ENCODE measurements at regions not wholly inside any gene's neighbourhood (a gene's known extent, or its start where the extent isn't known, plus 50 kb on each side); places are given as distances from the start of the nearest gene placed in this dataset.

DNA sequence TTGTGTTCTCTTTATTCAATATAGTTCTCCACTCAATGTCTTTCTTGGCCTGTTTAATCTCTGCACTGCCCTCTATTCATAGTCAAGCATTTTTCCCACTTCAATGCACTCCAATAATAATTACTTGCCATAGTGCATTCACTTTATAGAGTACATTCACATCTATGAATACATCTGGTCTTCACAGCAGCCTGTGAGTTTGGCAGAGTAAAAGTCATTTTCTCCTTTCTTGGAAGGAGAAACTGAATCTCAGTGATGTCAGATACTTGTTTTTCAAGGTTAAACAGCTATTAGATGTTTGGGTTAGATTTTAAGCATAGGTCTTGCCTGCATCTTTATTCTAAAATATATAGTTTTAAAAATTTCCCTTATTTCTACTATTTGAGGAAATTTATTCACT lies 373.2 kb downstream of the TRIB2 start:
- no peak overlapping the region for H3K27ac Mint-ChIP-seq (ENCODE audit: low read depth)
- H3K4me1 Mint-ChIP-seq: no peaks in the 10 kb centered on the region
- DNase-seq (ENCODE audit: low spot score in 2 of 2) (no peak), ATAC-seq (replicated peaks; ENCODE audit: extremely low read depth, poor library complexity, severe bottlenecking) (no peak)
- H3K4me3 Mint-ChIP-seq: no peak overlapping the region
- H3K9me3 Mint-ChIP-seq: no peaks in the 10 kb centered on the region
- H3K27me3 Mint-ChIP-seq: peaks cover 70% of the 10 kb centered on the region
- H3K36me3 Mint-ChIP-seq (ENCODE audit: insufficient read depth): no peaks in the 10 kb centered on the region

DNA sequence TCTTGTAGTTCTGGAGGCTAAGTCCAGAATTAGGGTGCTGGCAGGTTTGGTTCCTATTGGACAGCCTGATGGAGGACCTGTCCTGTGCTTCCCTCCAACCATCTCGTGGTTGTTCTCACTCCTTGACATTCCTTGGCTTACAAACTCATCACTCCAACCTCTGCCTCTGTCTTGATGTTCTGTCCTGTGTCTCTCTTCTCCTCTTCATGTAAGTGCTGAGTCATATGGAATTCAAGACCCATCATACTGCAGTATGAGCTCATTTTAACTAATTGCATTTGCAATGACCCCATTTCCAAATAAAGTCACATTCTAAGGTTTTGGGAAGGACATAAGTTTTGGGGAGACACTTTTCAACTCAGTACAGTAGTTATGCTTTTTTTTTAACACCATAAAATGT lies 374.7 kb downstream of the TRIB2 start:
- ATAC-seq (replicated peaks; ENCODE audit: extremely low read depth, poor library complexity, severe bottlenecking) (no peak), DNase-seq (ENCODE audit: low spot score in 2 of 2) (no peak)
- H3K36me3 Mint-ChIP-seq (ENCODE audit: insufficient read depth): no peaks in the 10 kb centered on the region
- H3K27ac Mint-ChIP-seq (ENCODE audit: low read depth): no peak overlapping the region
- no peaks in the 10 kb centered on the region for H3K4me1 Mint-ChIP-seq
- H3K4me3 Mint-ChIP-seq: no peak overlapping the region
- peaks cover 85% of the 10 kb centered on the region for H3K27me3 Mint-ChIP-seq
- H3K9me3 Mint-ChIP-seq: no peaks in the 10 kb centered on the region

DNA sequence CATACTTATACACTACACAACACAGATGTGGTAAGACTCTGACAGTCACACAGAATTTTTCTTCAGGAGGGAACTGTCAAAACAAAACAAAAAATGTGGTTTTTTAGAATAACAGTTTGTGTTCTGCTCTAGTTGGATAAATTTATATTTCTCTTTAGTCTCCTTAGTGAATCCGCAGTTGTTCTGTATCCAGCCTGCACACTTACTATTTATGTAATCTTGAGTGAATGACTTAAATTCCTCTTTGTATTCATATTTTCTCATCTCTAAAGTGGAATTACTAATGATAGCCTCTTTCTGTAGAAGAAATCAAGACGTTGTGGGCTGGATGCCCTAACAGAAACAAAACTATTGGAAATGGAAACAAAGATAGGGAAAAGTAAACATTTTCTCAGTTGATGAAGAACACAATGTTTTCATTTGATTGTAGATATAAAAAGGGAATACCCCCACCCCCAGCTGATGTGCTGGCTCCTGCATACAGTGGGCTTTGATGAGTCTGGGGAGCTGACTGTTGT lies 375.2 kb downstream of the TRIB2 start:
- Mint-ChIP-seq H3K4me1 (no peaks in the 10 kb centered on the region), H3K9me3 (no peaks in the 10 kb centered on the region), H3K36me3 (ENCODE audit: insufficient read depth) (no peaks in the 10 kb centered on the region), H3K4me3 (no peak overlapping the region), H3K27ac (ENCODE audit: low read depth) (no peak overlapping the region), H3K27me3 (peaks cover 85% of the 10 kb centered on the region)
- DNase-seq (ENCODE audit: low spot score in 2 of 2) (no peak), ATAC-seq (replicated peaks; ENCODE audit: extremely low read depth, poor library complexity, severe bottlenecking) (no peak)

DNA sequence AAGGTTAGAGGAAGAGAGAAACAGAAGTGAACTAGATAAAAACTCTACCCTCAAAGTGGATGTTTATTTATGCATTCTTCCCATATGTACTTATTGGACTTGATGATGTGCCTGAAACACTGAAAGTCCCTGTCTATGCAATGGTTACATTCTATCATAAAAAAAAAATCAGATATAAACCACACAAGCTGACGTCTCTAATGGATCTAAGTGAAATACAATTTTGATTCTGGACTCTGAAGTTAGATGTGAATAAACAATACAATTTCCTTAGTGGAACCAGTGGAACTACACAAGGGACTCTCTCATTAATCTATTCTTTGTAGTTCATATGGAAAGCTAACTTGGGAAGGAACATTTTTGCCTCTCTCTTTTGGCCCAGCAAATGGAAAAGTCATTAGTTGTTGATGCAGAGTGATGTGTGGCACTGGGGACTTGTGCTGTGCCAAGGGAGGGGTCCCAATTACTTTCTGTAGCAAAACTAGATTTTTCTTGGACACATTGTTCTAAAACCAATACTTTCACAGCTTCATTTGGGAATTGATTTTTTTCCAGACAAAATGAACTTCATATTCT lies 376.8 kb downstream of the TRIB2 start:
- Mint-ChIP-seq H3K9me3 (no peaks in the 10 kb centered on the region), H3K36me3 (ENCODE audit: insufficient read depth) (no peaks in the 10 kb centered on the region), H3K27ac (ENCODE audit: low read depth) (no peak overlapping the region), H3K4me3 (no peak overlapping the region), H3K27me3 (peaks cover 85% of the 10 kb centered on the region), H3K4me1 (no peaks in the 10 kb centered on the region)
- DNase-seq (ENCODE audit: low spot score in 2 of 2) (no peak), ATAC-seq (replicated peaks; ENCODE audit: extremely low read depth, poor library complexity, severe bottlenecking) (no peak)

DNA sequence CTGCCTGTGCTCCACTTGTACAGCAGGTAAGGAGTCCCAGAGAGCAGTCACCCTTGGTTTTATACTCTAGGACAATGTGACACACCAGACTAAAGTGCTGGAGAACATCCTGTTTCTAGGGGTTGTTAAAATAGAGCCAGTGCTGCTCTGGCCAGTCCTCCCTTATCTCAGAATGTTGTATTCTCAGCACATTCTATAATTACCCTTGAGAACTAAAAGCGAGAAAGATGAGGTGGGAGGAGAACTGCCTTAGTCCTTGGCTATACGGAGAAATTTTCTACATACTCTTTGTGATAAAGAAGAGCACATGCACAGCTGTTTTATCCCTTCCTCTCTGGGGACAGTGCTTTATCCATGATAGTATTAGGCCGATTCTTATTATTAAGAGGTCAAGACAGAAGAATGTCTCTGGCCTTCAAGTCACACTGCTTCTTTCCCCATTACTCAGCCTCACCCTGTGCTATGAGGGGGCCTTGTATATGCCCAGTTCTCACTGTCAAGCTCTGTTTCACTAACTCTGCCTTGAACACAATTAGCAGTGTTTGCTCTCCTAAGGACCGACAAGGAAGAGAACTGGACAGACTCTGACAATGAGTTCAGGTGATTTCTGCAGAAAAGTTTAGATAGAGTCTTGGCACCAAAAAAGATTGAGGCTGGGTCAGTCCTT lies 385.8 kb downstream of the TRIB2 start:
- ATAC-seq (replicated peaks; ENCODE audit: extremely low read depth, poor library complexity, severe bottlenecking) (no peak), DNase-seq (ENCODE audit: low spot score in 2 of 2) (no peak)
- Mint-ChIP-seq H3K4me3 (no peak overlapping the region), H3K27ac (ENCODE audit: low read depth) (no peak overlapping the region), H3K4me1 (no peaks in the 10 kb centered on the region), H3K36me3 (ENCODE audit: insufficient read depth) (no peaks in the 10 kb centered on the region), H3K27me3 (peaks cover 49% of the 10 kb centered on the region), H3K9me3 (peaks cover 6% of the 10 kb centered on the region)

DNA sequence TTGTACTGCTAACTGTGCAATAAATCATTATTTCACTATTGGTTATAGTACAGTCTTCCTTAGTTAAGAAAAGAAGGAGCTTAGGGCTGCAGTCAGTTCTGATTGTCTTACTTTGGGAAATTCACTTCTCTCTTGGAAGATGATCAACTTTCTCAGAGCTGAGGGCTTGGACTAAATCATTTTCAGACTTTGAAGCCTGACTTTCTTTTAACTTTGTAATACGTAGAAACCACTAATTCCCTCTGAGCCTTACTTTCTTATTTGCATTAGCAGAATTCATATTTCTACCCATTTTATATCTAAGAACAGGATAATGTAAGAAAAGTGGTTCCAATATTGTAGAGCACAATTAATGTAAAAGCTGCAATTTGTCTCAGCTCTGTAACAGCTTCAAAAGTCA lies 386.4 kb downstream of the TRIB2 start:
- no peaks in the 10 kb centered on the region for H3K36me3 Mint-ChIP-seq (ENCODE audit: insufficient read depth)
- DNase-seq (ENCODE audit: low spot score in 2 of 2) (no peak), ATAC-seq (replicated peaks; ENCODE audit: extremely low read depth, poor library complexity, severe bottlenecking) (no peak)
- H3K27ac Mint-ChIP-seq (ENCODE audit: low read depth): no peak overlapping the region
- H3K9me3 Mint-ChIP-seq: peaks cover 6% of the 10 kb centered on the region
- no peak overlapping the region for H3K4me3 Mint-ChIP-seq
- peaks cover 47% of the 10 kb centered on the region for H3K27me3 Mint-ChIP-seq
- H3K4me1 Mint-ChIP-seq: no peaks in the 10 kb centered on the region

DNA sequence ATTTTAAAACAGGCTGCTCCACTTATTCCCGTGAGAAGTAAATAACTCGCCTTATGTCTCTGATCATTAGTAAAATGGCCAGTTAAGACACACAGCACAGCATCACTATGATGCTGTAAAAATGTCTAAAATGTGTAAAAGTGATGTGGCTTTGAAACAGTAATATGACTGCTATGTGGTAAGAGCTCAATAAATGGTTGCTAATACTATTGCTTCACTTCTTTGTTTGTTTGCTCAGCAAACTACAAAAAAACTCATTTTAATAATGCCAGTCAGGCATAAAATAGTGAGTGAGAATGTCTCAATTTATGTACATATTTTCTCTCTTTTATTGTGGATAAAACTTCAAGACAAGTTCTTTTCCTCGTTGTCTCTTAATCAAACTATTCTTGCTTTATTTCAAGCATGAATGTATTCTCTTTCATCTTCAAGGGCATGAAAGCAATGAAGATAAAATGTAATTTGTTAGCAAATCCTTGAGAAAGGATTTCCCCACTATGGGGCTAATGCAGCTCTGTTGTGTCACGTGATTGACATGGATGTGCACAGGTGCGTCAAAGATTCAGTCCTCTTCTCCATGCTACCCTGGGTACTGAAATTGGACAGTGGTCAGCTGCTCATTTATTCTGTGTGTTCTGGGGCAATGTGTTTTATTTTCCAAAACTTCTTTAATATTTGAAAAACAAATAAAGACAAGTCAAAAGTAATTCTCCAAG lies 387.2 kb downstream of the TRIB2 start:
- ATAC-seq (replicated peaks; ENCODE audit: extremely low read depth, poor library complexity, severe bottlenecking) (no peak), DNase-seq (ENCODE audit: low spot score in 2 of 2) (no peak)
- no peaks in the 10 kb centered on the region for H3K36me3 Mint-ChIP-seq (ENCODE audit: insufficient read depth)
- peaks cover 6% of the 10 kb centered on the region for H3K9me3 Mint-ChIP-seq
- no peaks in the 10 kb centered on the region for H3K4me1 Mint-ChIP-seq
- no peak overlapping the region for H3K4me3 Mint-ChIP-seq
- H3K27ac Mint-ChIP-seq (ENCODE audit: low read depth): no peak overlapping the region
- peaks cover 44% of the 10 kb centered on the region for H3K27me3 Mint-ChIP-seq

DNA sequence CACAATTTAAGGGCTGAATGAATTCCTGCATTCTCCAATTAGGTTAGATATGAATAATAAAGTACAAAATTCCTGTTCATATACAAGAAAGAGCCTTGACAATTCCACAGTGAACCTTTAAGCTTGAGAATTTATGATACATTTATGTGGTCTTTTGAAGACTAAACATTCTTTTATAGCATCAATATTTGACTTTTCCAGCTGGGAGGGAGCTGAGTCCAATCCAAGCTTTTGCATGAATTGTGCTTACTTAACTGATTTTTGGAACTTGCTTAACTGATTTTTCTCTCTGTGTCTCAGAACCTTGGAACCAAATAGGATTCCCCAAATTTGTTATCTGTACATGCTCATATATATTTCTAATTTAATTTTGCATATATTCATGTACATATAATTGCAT lies 388.0 kb downstream of the TRIB2 start:
- ATAC-seq (replicated peaks; ENCODE audit: extremely low read depth, poor library complexity, severe bottlenecking) (no peak), DNase-seq (ENCODE audit: low spot score in 2 of 2) (no peak)
- peaks cover under 1% of the 10 kb centered on the region for H3K9me3 Mint-ChIP-seq
- no peak overlapping the region for H3K4me3 Mint-ChIP-seq
- no peaks in the 10 kb centered on the region for H3K36me3 Mint-ChIP-seq (ENCODE audit: insufficient read depth)
- peaks cover 36% of the 10 kb centered on the region for H3K27me3 Mint-ChIP-seq
- H3K27ac Mint-ChIP-seq (ENCODE audit: low read depth): no peak overlapping the region
- H3K4me1 Mint-ChIP-seq: no peaks in the 10 kb centered on the region

DNA sequence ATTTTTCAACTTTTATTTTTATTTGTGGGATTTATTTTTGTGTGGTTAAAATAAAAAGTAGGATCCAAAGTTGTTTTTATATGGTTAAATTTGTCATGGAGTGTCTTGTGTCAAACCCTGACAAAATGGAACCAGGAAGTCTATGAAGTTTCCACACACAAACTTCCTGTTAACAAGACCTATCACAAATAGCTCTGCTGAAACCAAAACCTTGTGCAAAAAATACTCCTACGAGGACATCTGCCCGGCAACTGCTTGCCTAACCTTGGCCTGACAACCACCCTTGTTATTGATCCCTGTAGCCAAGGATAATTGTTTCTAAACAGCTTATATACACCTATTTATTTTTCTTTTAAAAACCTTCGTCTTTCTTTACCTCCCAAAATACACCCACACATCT lies 389.6 kb downstream of the TRIB2 start:
- Mint-ChIP-seq H3K36me3 (ENCODE audit: insufficient read depth) (no peaks in the 10 kb centered on the region), H3K27me3 (peaks cover 22% of the 10 kb centered on the region), H3K9me3 (no peaks in the 10 kb centered on the region), H3K4me1 (no peaks in the 10 kb centered on the region), H3K27ac (ENCODE audit: low read depth) (no peak overlapping the region), H3K4me3 (no peak overlapping the region)
- ATAC-seq (replicated peaks; ENCODE audit: extremely low read depth, poor library complexity, severe bottlenecking) (no peak), DNase-seq (ENCODE audit: low spot score in 2 of 2) (no peak)

DNA sequence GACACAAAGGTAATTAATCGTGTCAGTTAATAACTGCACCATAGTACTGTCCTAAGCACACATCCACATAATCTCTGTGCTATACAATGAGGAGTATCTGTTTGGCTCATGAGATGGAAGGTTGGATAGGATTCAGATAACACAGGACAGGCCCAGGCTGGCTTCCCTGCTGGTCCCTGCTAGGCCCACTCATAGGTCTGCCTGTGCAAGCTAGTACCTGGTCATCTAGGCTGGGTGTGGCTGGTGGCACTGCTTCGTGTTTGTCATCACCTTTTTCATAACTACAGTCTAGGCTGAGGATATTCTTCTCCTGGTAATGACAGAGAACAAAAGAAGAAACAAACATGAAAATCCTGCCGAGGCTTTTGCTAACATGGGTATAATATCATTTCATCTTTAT lies 392.8 kb downstream of the TRIB2 start:
- Mint-ChIP-seq H3K4me1 (no peaks in the 10 kb centered on the region), H3K27me3 (peaks cover 9% of the 10 kb centered on the region), H3K27ac (ENCODE audit: low read depth) (no peak overlapping the region), H3K9me3 (no peaks in the 10 kb centered on the region), H3K36me3 (ENCODE audit: insufficient read depth) (no peaks in the 10 kb centered on the region), H3K4me3 (no peak overlapping the region)
- ATAC-seq (replicated peaks; ENCODE audit: extremely low read depth, poor library complexity, severe bottlenecking): no peak
- DNase-seq (ENCODE audit: low spot score in 2 of 2): no peak

DNA sequence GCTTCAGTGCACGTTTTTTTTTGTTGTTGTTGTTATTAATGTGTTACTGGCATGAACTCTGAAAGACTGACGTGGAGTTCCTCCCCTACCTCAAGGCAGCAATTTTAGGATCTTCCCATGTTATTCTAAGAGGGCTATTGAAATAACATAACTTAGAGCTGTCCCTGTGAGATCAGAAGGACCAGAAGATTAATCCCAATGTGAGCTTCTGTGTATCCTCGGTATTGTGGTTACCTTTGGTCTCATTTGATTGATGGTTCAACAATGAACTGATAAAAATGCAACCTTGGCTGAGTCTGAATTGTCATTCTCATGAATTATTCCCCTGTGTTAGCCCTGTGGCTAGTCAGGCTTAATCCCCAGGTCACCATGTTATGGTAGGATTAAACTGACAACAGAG lies 394.1 kb downstream of the TRIB2 start:
- Mint-ChIP-seq H3K9me3 (no peaks in the 10 kb centered on the region), H3K27me3 (peaks cover 15% of the 10 kb centered on the region), H3K4me1 (no peaks in the 10 kb centered on the region), H3K27ac (ENCODE audit: low read depth) (no peak overlapping the region), H3K36me3 (ENCODE audit: insufficient read depth) (no peaks in the 10 kb centered on the region), H3K4me3 (no peak overlapping the region)
- no peak for ATAC-seq (replicated peaks; ENCODE audit: extremely low read depth, poor library complexity, severe bottlenecking)
- DNase-seq (ENCODE audit: low spot score in 2 of 2): no peak

DNA sequence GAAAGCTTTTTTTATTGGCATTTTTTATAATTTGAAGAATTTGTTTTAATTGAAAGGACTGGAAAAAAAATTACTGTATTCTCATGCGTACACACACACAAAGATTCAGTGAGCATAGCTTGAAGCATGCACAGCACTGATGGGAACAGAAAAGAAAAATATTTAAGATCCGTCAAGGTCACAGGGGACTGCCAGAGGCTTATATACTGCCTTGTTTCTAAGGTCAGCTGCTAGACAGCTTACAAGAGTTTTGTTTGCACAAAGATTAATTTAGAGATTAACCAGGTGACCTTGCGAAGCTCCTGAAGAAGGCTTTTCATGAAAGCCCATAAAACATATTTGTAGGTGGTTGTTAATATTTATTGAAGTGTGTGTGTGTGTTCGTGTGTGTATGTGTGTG lies 396.3 kb downstream of the TRIB2 start:
- no peaks in the 10 kb centered on the region for H3K36me3 Mint-ChIP-seq (ENCODE audit: insufficient read depth)
- peaks cover 18% of the 10 kb centered on the region for H3K27me3 Mint-ChIP-seq
- no peak overlapping the region for H3K27ac Mint-ChIP-seq (ENCODE audit: low read depth)
- no peak for ATAC-seq (replicated peaks; ENCODE audit: extremely low read depth, poor library complexity, severe bottlenecking)
- DNase-seq (ENCODE audit: low spot score in 2 of 2): no peak
- H3K9me3 Mint-ChIP-seq: no peaks in the 10 kb centered on the region
- H3K4me3 Mint-ChIP-seq: no peak overlapping the region
- no peaks in the 10 kb centered on the region for H3K4me1 Mint-ChIP-seq

DNA sequence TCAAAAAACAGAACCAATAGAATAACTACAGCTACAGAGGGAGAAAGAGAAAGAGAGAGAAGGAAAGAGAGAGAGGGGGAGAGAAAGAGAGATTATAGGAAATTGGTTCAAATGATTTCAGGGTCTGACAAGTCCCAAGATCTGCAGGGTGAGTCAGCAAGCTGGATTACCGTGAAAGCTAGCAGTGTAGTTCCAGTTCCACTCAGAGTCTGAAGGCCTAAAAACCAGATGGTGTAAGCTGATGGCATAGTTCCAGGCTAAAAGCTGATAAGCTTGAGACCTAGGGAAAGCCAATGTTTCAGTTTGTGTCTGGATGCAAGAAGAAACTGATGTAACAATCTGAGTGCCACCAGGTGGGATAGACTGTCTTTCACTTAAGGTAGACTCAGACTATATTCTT lies 397.7 kb downstream of the TRIB2 start:
- ATAC-seq (replicated peaks; ENCODE audit: extremely low read depth, poor library complexity, severe bottlenecking) (no peak), DNase-seq (ENCODE audit: low spot score in 2 of 2) (no peak)
- H3K4me1 Mint-ChIP-seq: no peaks in the 10 kb centered on the region
- H3K36me3 Mint-ChIP-seq (ENCODE audit: insufficient read depth): no peaks in the 10 kb centered on the region
- no peaks in the 10 kb centered on the region for H3K9me3 Mint-ChIP-seq
- peaks cover 12% of the 10 kb centered on the region for H3K27me3 Mint-ChIP-seq
- no peak overlapping the region for H3K4me3 Mint-ChIP-seq
- no peak overlapping the region for H3K27ac Mint-ChIP-seq (ENCODE audit: low read depth)

All from central memory CD8-positive, alpha-beta T cell (primary cell).